ENCODE measurements at regions not wholly inside any gene's neighbourhood (a gene's known extent, or its start where the extent isn't known, plus 50 kb on each side); places are given as distances from the start of the nearest gene placed in this dataset.
A peak's percentile ranks its signal among the peaks of the same experiment; 100 is the strongest.

DNA sequence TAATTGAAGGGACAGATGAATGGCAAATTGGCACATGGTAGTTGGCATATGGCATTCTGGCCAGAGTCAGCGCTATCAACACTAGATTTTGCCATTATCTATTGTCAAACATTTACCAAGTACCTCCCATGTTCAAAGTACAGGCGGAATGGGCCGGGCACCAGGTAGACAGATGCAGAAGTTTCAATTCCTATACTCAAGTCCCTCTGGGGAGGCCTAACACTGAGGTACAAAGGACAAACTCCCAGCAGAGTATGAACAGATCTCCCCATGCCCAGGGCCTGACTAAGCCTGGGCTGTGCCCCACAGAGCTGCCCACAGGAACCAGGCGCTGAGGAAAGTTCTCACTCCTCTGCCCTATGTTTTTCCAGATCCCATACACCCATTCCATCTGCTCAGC is 257.5 kb upstream of the KLHL29 start:
- no peak for DNase-seq

DNA sequence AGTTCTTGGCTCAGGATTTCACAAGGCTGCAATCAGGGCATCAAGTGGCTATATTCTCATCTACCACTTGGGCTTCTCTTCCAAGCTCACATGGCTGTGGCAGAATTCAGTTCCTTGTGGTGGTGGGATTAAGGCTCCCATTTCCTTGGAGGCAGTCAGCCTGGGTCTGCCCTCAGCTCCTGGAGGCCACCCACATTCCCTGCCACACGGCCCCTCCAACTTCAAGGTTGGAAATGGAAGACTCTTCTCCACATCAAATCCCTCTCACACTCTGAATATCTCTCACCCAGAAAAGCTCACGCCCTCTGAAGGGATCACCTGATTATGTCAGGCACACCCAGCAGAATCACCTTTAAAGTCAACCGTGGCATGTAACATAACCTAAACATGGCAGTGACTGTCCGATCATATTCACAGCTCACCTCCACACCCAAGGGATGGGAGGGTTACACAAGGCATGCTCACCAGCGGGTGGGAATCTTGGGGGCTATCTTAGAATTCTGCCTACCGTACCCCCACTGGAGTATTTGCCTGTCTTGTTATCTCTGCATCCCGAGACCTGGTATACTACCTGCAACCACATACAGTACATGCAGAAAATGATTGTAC is 256.2 kb upstream of the KLHL29 start:
- no peak for DNase-seq

DNA sequence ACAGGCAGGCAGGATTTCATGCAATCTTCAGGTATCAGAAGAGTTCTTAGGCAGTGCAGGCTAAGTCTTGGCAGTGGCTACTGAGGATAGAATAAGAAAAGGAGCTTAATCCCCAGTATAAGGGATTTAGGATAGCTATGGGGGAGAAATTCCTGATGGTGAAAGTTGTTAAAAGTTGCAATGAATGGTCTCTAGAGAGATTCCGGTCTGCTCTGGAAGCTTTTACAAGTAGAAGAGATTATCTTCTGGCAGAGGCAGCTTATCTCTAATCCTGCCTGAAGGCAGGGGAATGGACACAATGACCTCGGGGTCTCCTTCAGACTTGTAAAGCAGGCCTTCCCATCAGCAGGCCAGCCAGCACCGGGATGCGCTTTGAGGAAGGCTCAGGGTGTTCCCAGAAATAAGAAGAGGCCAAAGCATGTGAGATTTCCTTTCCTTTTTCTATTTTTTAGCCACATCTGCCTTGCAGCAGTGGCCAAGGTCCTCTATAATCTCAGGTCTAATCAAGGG is 253.9 kb upstream of the KLHL29 start:
- no peak for DNase-seq

DNA sequence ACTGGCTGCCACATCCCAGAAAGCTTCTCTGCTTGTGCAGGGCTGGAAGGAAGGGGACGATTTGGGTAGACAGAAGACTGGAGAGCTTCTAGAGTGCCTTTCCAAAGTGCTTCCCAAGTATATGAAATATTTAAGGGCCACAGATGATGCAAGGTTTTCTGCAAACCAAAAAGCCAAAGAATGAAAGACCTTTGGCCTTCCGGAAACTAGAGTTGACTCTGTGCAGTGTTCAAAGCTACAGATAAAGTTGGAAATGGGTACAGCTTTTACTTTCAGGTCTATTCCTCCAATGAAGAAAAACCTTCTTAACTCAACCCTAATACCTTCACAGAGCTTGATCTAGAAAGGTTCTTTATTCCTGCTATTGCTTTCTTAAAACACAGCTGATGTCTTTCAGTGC is 253.0 kb upstream of the KLHL29 start:
- no peak for DNase-seq

DNA sequence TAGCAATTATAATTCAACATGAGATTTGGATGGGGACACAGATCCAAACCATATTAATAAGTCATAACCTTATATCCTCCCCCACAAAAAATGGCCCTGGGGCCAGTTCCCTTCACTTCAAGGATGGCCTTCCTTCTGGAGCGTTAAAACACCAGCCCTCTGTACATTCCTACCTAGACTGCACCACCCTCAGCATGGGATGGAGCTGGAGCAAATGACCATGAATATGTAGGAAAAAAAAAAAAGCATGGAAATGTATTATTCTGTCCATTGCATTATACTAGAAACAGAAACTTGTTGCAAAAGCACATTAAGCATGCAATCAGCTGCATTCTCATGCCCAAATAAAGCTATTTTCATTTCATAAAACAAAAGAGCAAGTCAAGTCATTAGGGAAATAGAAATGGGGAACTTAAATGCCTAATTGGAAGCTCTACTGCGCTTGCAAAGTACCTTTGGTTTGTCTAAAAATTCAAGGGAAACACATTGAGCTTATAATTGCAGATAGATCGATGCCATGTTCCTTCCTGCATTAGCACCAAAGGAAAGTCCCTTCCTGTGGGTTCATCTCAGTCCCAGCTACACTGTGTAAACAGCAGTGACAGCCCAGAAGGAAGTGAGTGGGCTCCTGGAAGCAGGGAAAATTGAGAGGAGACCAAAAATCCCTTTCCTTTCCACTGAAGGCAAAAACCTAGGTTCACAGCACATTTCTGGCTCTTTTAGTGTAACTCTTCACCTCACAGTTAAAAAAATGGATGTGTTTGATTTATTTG is 252.0 kb upstream of the KLHL29 start:
- DNase-seq: no peak

DNA sequence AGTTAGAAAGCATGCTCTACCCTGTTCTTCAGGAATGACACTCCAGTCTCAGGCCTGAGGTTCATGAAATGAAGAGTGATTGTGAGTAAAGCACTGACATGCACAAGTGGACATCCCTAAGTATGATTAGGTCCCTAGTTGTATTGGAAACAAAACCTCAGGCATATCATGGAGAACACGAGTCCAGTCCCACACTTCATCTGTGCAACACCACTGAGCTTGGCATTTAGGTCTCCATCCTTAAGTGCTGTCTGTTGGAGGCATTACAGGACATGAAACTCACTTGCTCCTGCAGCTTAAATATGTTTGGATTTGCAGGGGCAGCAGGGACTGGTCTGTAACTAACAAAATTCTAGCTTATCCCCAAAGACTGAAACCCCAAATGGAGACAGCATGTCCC is 250.3 kb upstream of the KLHL29 start:
- no peak for DNase-seq

DNA sequence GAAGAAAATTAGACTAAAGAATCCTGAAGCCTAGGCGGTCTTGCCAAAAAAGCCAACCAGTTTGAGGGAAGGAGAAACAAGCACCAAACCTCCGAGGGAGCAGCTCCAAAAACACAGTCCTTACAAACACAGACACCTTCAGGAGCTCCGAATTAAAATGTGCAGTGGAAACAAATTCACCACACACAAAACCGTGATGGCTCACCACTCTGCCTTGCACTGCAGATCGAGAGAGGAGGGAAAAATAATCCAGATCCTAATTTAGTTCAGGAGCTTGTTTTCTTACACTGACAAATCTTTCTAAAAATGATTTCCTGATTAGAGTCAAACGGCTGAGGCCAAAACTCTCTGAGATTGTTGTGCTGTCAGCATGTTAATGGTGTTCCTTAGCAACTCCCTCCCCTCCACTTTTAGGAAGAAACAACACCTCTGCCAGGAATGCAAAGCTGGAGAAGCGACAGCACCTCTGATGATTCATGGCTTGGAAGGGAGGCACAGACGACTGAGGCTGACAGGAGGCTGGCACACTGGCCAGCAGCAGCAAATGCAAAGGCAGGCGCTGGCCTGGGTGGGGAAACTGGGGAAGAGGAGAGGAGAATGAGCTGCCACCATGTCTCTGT is 249.4 kb upstream of the KLHL29 start:
- DNase-seq: peak; percentile 13 to 80 (median 59)

DNA sequence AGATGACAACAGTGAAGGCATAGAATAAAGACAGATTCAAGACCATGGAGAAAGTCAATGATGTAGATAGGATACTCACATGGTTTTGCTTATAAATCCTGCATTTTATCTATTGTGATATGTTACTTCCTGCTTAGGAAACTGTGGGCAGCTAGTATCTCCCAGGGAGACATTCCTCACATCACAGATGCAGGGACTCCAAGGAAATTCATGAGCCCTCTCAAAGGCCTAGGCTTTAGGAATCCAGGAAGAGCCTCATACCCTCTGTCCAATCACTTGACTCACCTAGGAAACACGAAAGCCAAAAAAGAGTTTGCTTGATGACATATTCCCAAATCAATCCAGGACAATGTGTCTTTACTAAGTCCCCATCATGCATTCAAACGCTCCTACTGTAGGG is 247.8 kb upstream of the KLHL29 start:
- no peak for DNase-seq

DNA sequence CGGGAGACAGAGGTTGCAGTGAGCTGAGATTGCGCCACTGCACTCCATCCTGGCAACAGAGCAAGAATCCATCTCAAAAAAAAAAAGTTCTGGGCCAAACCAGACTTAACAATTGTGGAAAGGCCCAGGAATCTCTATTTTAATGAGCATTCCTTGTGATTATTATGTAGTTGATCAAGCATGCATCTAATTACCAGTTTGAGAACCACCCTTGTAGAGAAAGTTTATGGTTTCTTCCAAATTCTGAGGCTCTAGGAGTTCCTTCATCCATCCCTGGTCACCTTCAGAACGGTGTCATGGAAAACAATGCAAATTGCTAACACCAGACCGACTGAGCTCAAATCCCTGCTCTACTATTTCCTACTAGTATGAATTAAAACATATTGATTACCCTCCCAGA is 246.3 kb upstream of the KLHL29 start:
- no peak for DNase-seq

DNA sequence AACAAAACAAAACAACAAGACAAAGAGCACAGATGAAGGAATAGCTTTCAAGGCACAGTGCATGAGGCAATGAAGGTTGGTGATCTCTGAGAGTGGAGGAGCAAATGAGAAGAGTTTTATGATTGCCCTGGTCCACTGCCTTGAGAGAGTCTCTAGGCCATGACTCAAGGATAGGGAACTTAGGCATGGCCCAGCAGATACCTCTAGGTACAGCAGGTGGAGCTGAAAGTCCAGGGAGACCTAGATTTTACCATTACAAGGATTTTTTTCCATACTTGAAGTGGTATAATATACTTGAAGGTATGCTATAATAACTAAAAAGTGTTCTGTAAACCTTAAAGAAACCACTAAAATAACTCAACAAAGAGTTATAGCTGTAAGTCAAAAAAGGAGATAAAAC is 239.5 kb upstream of the KLHL29 start:
- no peak for DNase-seq

DNA sequence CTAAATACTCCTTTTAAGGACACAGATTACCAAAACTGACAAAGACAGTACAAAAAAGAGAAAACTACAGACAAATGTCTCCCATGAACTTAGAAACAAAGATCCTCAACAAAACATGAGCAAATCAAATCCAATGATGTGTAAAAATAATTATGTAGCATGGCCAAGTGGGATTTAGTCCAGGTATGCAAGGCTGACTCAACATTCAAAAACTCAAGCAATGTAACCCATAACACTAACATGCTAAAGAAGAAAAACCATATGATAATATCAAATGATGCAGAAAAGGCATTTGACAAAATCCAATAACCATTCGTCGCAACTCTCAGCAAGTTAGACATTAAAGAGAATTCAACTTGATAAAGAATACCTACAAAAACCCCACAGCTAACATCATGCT is 239.0 kb upstream of the KLHL29 start:
- no peak for DNase-seq

DNA sequence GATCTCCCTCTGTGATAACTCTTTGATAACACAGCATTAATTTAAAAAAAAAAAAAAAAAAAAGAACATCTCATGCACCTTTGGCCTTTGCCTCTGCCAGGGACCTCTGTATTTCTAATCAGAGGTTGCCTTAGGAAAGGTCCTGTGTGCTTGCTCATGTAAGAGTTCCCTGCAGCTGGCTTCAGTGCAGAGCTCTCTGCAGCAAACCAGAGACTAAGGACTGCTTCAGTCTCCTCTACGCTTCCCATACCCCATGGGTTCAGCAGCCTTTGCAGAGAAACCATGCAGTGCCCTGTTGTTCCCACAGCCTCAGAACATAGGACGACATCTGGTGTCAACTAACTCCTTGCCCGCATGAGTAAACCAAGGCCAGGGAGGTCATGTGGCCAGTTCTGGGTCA is 236.6 kb upstream of the KLHL29 start:
- no peak for DNase-seq

DNA sequence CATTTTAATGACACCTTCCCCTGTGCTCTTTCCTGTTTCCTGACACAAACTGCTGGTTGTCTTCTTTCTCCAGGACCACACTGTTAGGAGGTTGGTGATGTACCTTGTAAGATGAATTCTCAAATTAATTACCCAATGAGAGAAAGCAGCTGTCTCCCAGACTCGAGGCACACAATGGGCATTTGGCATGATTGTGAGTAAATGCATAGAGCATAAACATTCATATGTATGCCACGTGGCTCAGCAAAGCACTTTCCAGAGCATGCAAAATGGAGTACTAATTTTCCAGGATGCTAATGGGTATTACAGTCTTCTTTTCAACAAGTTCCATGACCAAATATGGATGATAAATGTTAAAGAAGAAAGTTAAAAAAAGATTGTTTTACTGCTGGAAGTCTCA is 235.2 kb upstream of the KLHL29 start:
- DNase-seq: no peak

DNA sequence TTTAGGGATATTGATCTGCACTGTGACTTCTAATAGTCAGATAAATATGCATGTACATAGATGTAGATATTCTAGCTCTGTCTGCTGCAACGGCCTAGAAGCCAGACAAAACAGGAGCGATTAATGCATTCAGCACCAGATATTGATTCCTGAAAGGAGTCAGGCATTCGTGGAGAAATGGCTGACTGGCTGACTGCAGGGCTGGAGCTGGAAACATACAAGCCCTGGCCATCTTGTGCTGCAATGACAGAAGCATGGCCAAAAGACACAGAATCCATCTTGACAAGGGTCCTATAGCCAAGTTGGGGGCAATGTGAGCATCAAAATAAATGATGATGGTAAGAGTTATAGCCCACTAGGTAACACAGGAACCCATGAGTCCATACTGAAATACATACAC is 231.5 kb upstream of the KLHL29 start:
- DNase-seq: no peak

DNA sequence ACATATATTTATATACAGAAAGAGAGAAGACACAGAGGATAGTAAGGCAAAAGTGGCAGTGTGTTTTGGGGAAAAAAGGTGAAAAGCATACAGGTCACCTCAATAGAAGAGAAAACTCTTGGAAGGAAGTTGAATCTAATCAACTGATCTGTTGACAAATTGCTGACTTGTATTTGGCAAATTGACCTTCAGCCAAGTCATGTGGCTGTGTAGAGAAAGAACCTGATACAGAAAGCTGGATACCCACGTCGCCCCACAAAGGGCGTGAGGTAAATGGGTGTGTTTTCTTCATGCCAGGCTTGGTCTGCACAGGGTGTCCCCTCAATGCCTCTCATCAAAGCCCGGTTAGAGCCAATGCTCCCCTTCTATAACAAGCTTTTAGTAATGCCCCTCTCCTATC is 230.0 kb upstream of the KLHL29 start:
- DNase-seq: no peak

DNA sequence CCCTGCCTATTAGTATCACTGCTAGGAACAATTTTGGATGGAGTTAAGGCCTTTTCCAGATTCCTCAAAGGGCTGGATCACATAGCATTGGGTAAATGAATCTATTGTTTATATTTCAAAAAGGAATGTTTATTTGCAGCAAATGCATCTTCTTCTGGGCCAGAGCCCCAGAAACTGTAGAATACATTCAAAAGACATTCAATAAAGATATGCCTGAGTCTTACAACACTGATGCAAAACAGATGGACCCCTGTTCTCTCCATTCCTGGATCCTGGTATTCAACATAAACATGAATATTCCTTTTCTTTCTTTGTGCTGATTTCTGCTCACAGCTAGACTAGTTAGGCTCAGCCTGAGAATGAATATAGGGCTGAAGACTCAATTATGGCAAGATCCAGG is 227.2 kb upstream of the KLHL29 start:
- DNase-seq: peak; percentile 52 to 90 (median 74)

DNA sequence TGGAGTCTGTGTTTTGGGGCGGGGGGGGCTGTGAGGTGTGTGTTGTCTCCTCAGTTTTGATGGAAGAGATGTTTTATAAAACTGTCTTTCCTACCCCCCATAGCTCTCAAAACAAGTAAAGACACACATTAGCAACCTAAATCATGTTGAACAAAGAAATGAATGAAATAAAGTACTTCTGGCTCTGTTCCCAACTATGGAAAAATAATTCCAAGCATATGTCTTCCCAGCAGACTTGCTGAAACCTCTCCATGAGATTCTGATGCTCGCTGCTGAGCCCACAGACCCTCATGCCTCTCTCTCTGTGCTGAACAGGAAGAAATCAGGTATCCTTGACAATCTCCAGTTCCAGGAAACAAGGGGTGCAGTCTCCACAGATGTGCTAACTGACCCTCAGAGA is 226.7 kb upstream of the KLHL29 start:
- peak in 2 of 3 donors; percentile 14 to 41 for DNase-seq

DNA sequence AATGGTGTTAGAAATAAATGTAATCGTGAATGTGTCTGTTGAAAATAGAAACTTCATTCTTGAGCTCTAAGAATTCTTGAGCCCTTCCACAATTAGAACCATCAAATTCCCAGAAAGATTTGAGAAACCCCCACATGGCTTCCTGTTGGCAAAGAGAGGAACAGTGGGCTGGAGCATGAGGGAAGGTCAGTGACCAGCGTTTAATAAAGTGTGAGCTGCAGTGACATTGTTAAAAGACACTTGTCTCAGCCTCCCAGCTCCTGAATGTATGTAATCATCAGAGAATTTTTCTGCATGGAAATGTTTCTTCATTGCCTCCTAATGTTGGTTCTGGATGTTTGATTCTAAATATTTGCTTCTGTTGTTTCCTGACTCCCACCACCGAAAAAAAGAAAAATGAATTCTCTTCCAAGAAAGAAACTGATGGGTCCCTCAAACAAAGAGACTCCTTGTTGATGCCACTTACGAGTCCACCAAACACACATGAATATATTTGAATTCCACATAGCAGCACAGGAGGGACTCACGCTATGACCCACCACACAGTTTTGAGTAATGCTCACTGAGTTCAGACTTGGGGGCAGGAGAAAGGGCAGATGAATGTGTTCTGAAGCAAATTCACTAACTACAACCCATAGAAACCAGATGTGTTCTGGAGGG is 225.1 kb upstream of the KLHL29 start:
- no peak for DNase-seq

DNA sequence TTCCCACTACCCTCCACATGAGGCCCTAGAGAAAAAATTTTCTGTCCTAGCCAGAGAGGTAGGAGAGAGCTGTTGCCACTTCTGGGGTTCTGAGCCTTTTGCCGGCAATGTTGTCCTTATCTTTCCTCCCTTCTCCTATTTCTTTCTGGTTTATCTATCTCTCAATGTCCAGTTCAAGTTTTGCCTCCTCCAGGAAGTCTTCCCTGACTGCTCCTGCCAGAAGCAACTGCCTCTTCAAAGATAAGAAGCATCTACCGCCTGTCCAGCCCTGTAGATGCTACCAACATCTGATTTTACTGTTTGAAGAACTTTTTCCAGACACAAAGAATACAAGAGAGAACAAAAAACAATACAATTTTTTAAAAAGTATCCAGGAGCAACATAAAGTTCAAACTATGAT is 220.8 kb upstream of the KLHL29 start:
- no peak for DNase-seq

DNA sequence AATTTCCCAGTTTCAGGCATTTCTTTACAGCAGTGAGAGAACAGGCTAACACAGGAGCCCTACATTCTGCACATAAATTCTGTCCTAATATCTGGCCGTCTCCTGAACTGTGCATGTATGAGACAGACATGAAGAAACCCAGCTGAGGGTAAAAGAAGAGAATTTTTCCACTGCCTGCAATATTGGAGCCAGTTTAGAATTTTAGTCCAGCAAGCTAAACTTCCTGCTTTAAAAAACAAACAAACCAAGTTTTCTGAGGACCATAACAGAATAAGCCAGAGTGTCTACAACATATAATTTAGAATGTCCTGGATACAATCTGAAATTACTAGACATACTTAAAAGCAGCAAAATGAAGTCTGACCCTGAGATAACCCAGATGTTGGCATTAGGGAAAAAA is 215.1 kb upstream of the KLHL29 start:
- peak in 2 of 3 donors; percentile 32 to 34 for DNase-seq

DNA sequence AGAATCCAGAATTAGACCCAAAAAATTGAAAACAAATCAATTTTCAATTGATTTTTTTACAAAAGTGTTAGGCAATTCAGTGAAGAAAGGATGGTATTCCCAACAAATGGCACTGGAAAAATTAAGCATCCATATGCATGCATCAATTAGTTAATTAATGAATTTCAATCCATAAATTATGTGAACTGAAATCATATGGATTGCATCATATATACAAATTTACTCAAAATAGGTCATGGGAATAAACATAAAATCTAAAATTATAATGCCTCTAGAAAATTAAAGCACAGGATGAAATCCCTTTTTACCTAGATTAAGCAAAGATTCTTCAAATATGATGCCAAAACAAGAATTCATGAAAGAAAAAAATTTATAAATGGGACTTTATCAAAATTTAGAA is 213.9 kb upstream of the KLHL29 start:
- DNase-seq: no peak

DNA sequence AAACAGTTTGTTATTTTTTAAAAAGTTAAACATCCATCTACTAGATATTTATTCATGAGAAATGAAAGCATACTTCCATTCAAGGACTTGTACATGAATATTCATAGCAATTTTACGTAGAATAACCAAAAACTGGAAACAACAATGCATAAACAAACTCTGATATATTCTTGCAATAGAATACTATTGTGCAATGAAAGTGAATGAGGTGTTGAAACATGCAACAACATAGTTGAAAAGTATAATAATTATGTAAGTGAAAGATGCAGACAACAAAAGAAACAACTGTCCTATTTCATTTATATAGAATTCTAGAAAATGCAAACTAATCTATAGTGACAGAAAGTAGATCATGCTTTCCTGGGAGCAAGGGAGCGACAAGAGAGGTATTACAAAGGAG is 206.6 kb upstream of the KLHL29 start:
- DNase-seq: no peak

DNA sequence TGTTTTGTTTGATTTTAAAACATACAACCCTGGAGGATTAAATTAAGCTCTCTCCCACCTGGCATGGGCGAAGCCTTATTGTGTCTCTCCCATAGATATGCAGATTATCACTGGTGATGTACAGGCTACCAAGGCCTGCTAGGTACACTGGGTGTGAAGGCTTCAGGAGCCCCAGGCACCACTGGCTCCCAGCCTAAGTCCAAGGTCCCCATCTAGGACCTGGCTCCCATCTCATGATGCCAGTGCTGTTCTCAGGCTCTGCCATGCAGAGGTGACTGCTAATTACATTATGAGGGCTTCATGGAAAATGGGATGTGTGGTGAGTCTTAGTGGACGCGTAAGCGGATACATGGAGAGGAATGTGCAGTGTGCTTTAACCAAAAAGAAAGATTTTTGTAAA is 201.2 kb upstream of the KLHL29 start:
- DNase-seq: no peak

All from muscle of back (tissue), 3 donors.